SK-N-SH treated with all-trans-retinoic acid at 6 μM for 48 hours (cell line): ENCODE measurements at regions not wholly inside any gene's neighbourhood (a gene's known extent, or its start where the extent isn't known, plus 50 kb on each side); places are given as distances from the start of the nearest gene placed in this dataset.

Source experiments
- ARNTL ChIP-seq: fragments of 450-650 bp; formaldehyde crosslinking; IDR thresholded peaks from 2 replicates; pipeline ENCODE4 v1.5.0; 2020; ENCODE audit warnings: low read depth, mild to moderate bottlenecking, moderate library complexity, borderline replicate concordance
- OSR1 ChIP-seq: fragments of 250-450 bp; sonication (Bioruptor Pico); IDR thresholded peaks from 2 replicates; pipeline ENCODE4 v1.8.0; 2022; ENCODE audit warnings: moderate library complexity, mild to moderate bottlenecking, inconsistent platforms
- TCF4 ChIP-seq: fragments of 250-450 bp; sonication (Bioruptor Pico); IDR thresholded peaks from 2 replicates; pipeline ENCODE4 v1.8.0; 2021; ENCODE audit warnings: mild to moderate bottlenecking, moderate library complexity, borderline replicate concordance
- ZC3H10 ChIP-seq: fragments of 250-450 bp; sonication (Bioruptor Pico); IDR thresholded peaks from 2 replicates; pipeline ENCODE4 v1.5.1; 2021; ENCODE audit warnings: mild to moderate bottlenecking, moderate library complexity

GRCh38 chr21:32211306-32211705 lies 67.5 kb downstream of the MIS18A start:
- TF ChIP-seq OSR1, result no peak
- TF ChIP-seq ZC3H10 (CRISPR knock-in tag), result no peak
- TF ChIP-seq ARNTL (CRISPR knock-in tag), result no peak
- TF ChIP-seq TCF4 (CRISPR knock-in tag), result no peak
